ENCODE measurements at regions not wholly inside any gene's neighbourhood (a gene's known extent, or its start where the extent isn't known, plus 50 kb on each side); places are given as distances from the start of the nearest gene placed in this dataset.

- Histone ChIP-seq H3K27me3 (ENCODE audit: low read depth) (no peaks in the 10 kb centered on the region), H3K4me3 (no peak overlapping the region), H3K9me3 (replicated peaks) (peaks cover 11% of the 10 kb centered on the region), H3K36me3 (no peaks in the 10 kb centered on the region), H3K4me1 (no peaks in the 10 kb centered on the region), H3K27ac (replicated peaks) (no peak overlapping the region)
- no peak for DNase-seq
- no peak for TF ChIP-seq CTCF (IDR thresholded peaks at IDR 0.05; ENCODE audit: borderline replicate concordance)
- intact Hi-C loops (cut with micrococcal nuclease) = no loop called here
These were observed 486.0 kb downstream of the FLRT2 start for GRCh38 chr14:86015941-86016340.

- peaks cover 11% of the 10 kb centered on the region for H3K9me3 ChIP-seq (replicated peaks)
- no peak overlapping the region for H3K27ac ChIP-seq (replicated peaks)
- intact Hi-C loops (cut with micrococcal nuclease) = no loop called here
- H3K27me3 ChIP-seq (ENCODE audit: low read depth) = no peaks in the 10 kb centered on the region
- H3K4me3 ChIP-seq = no peak overlapping the region
- DNase-seq = no peak
- H3K4me1 ChIP-seq = no peaks in the 10 kb centered on the region
- TF ChIP-seq CTCF (IDR thresholded peaks at IDR 0.05; ENCODE audit: borderline replicate concordance) = no peak
- no peaks in the 10 kb centered on the region for H3K36me3 ChIP-seq
These were observed 485.6 kb downstream of the FLRT2 start for GRCh38 chr14:86015511-86015910.

DNA sequence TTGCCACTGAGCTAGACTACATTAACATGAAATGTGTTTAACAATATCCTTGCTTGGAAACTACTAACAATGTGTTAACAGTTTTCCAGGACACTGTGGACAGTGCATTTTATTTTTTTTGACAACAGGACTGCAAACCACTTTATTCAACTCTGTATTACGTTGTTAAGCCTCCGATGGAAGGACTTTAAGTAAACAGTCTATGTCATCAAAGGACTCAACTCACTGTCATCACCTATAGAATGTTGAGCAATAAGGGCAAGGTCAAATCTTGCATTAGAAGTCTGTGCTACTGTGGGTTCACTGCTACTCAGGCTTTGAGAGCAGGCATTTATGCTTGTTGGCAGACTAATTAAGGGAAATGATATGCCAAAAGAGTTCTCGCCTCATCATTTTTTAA is 483.7 kb downstream of the FLRT2 start:
- no peak overlapping the region for H3K4me3 ChIP-seq
- intact Hi-C loops (cut with micrococcal nuclease) = no loop called here
- no peaks in the 10 kb centered on the region for H3K27me3 ChIP-seq (ENCODE audit: low read depth)
- H3K36me3 ChIP-seq = no peaks in the 10 kb centered on the region
- H3K4me1 ChIP-seq = no peaks in the 10 kb centered on the region
- DNase-seq = no peak
- no peak for TF ChIP-seq CTCF (IDR thresholded peaks at IDR 0.05; ENCODE audit: borderline replicate concordance)
- peaks cover 11% of the 10 kb centered on the region for H3K9me3 ChIP-seq (replicated peaks)
- H3K27ac ChIP-seq (replicated peaks) = no peak overlapping the region

DNA sequence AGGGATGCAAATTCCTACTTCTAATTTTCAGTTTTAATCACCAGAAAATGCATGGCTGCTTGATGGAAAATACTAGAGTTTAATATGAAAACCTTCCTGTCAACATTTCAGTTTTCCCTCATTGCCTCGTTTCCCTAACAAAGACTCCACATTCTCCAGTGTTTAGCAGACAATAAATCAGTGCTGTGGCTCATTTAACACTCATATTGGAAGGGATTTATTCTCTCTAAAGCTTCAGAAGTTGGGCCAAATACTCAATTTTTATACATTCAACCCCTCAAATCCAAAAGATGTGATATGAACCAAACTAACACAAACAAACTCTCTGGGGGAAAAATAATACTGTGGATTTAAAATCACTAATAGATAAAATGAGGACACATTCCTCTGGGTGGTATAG is 482.5 kb downstream of the FLRT2 start:
- Histone ChIP-seq H3K4me1 (no peaks in the 10 kb centered on the region), H3K9me3 (replicated peaks) (peaks cover 11% of the 10 kb centered on the region), H3K27me3 (ENCODE audit: low read depth) (no peaks in the 10 kb centered on the region), H3K4me3 (no peak overlapping the region), H3K36me3 (no peaks in the 10 kb centered on the region), H3K27ac (replicated peaks) (no peak overlapping the region)
- intact Hi-C loops (cut with micrococcal nuclease) = no loop called here
- TF ChIP-seq CTCF (IDR thresholded peaks at IDR 0.05; ENCODE audit: borderline replicate concordance) = no peak
- no peak for DNase-seq

GRCh38 chr14:86003998-86004397 is 474.1 kb downstream of the FLRT2 start:
- TF ChIP-seq CTCF (IDR thresholded peaks at IDR 0.05; ENCODE audit: borderline replicate concordance) = no peak
- DNase-seq = no peak
- Histone ChIP-seq H3K9me3 (replicated peaks) (no peaks in the 10 kb centered on the region), H3K27me3 (ENCODE audit: low read depth) (no peaks in the 10 kb centered on the region), H3K36me3 (no peaks in the 10 kb centered on the region), H3K4me1 (no peaks in the 10 kb centered on the region), H3K27ac (replicated peaks) (no peak overlapping the region), H3K4me3 (no peak overlapping the region)
- intact Hi-C loops (cut with micrococcal nuclease) = no loop called here

- Histone ChIP-seq H3K9me3 (replicated peaks) (no peaks in the 10 kb centered on the region), H3K27me3 (ENCODE audit: low read depth) (no peaks in the 10 kb centered on the region), H3K4me1 (no peaks in the 10 kb centered on the region), H3K4me3 (no peak overlapping the region), H3K27ac (replicated peaks) (no peak overlapping the region), H3K36me3 (no peaks in the 10 kb centered on the region)
- no peak for DNase-seq
- TF ChIP-seq CTCF (IDR thresholded peaks at IDR 0.05; ENCODE audit: borderline replicate concordance) = no peak
- intact Hi-C loops (cut with micrococcal nuclease) = no loop called here
These were observed 466.6 kb downstream of the FLRT2 start for GRCh38 chr14:85996551-85996950.
